ENCODE measurements at regions not wholly inside any gene's neighbourhood (a gene's known extent, or its start where the extent isn't known, plus 50 kb on each side); places are given as distances from the start of the nearest gene placed in this dataset.

- DNase-seq: no peak
Observed at GRCh38 chr1:189847613-189848012, 630.1 kb downstream of the BRINP3 start.

GRCh38 chr1:189851806-189852367 lies 625.8 kb downstream of the BRINP3 start:
- DNase-seq: no peak

GRCh38 chr1:189859385-189859977 lies 618.2 kb downstream of the BRINP3 start:
- DNase-seq: peak in 1 of 2 donors; percentile 3

GRCh38 chr1:189866606-189867005 lies 611.1 kb downstream of the BRINP3 start:
- no peak for DNase-seq

- DNase-seq: no peak
Observed at GRCh38 chr1:189868021-189868420, 609.6 kb downstream of the BRINP3 start.

GRCh38 chr1:189874715-189875435 lies 602.8 kb downstream of the BRINP3 start:
- no peak for DNase-seq

- DNase-seq: no peak
Observed at GRCh38 chr1:189880135-189880534, 597.5 kb downstream of the BRINP3 start.

GRCh38 chr1:189899686-189900425 lies 577.8 kb downstream of the BRINP3 start:
- no peak for DNase-seq

- DNase-seq: no peak
Observed at GRCh38 chr1:189904509-189904908, 573.2 kb downstream of the BRINP3 start.

GRCh38 chr1:189908113-189908512 lies 569.6 kb downstream of the BRINP3 start:
- DNase-seq: no peak

GRCh38 chr1:189921613-189922012 lies 556.1 kb downstream of the BRINP3 start:
- no peak for DNase-seq

- DNase-seq: no peak
Observed at GRCh38 chr1:189927641-189928040, 550.0 kb downstream of the BRINP3 start.

- DNase-seq: no peak
Observed at GRCh38 chr1:189929501-189930099, 548.1 kb downstream of the BRINP3 start.

- DNase-seq: no peak
Observed at GRCh38 chr1:189936861-189937260, 540.8 kb downstream of the BRINP3 start.

GRCh38 chr1:189939967-189940366 lies 537.7 kb downstream of the BRINP3 start:
- DNase-seq: no peak

- no peak for DNase-seq
Observed at GRCh38 chr1:189941922-189942321, 535.7 kb downstream of the BRINP3 start.

- no peak for DNase-seq
Observed at GRCh38 chr1:189958756-189959155, 518.9 kb downstream of the BRINP3 start.

- no peak for DNase-seq
Observed at GRCh38 chr1:189960769-189961168, 516.9 kb downstream of the BRINP3 start.

- no peak for DNase-seq
Observed at GRCh38 chr1:189962181-189962580, 515.5 kb downstream of the BRINP3 start.

- DNase-seq: no peak
Observed at GRCh38 chr1:189970331-189971230, 507.1 kb downstream of the BRINP3 start.

- no peak for DNase-seq
Observed at GRCh38 chr1:189971656-189972055, 506.0 kb downstream of the BRINP3 start.

- DNase-seq: no peak
Observed at GRCh38 chr1:189977184-189977583, 500.5 kb downstream of the BRINP3 start.

Data from bone marrow (tissue), 2 donors.